Keratinocyte (primary cell): ENCODE measurements at regions not wholly inside any gene's neighbourhood (a gene's known extent, or its start where the extent isn't known, plus 50 kb on each side); places are given as distances from the start of the nearest gene placed in this dataset.

Experiments used
- DNase-seq: peaks from one replicate; pipeline ENCODE4 v3.0.0-alpha.2; 2011; ENCODE audit warnings: low read depth, missing footprints, low spot score
- FAIRE-seq: peaks from 2 replicates; lab custom pipeline; 2011; peaks lifted over from hg19 to GRCh38; lab: Jason Lieb, UNC
- H2AFZ ChIP-seq: 2 replicates; pipeline ENCODE4 v1.6.0; 2012; ENCODE audit warnings: low read length, control low read depth, inconsistent platforms; ENCODE audit not compliant: control insufficient read depth
- H3K27ac ChIP-seq: 2 replicates; pipeline ENCODE4 v1.5.1; 2011; ENCODE audit warnings: low read length; ENCODE audit not compliant: control insufficient read depth, insufficient read depth
- H3K27me3 ChIP-seq: 3 replicates; pipeline ENCODE4 v1.6.0; 2011; ENCODE audit warnings: low read length; ENCODE audit not compliant: control insufficient read depth, insufficient read depth; ENCODE audit errors: extremely low read depth
- H3K36me3 ChIP-seq, 2 experiments: 2 replicates in 1 of 2; 3 replicates in 1 of 2; pipeline ENCODE4 v1.5.1; 2011; ENCODE audit warnings: low read length in 2 of 2, mild to moderate bottlenecking in 1 of 2; ENCODE audit not compliant: control insufficient read depth in 2 of 2, insufficient read depth in 2 of 2; ENCODE audit errors: extremely low read depth in 1 of 2
- H3K4me1 ChIP-seq: 3 replicates; pipeline ENCODE4 v1.5.1; 2011; ENCODE audit warnings: low read length; ENCODE audit not compliant: control insufficient read depth, insufficient read depth; ENCODE audit errors: extremely low read depth
- H3K4me2 ChIP-seq: 3 replicates; pipeline ENCODE4 v1.6.0; 2011; ENCODE audit warnings: low read depth, low read length; ENCODE audit not compliant: control insufficient read depth, insufficient read depth; ENCODE audit errors: extremely low read depth
- H3K4me3 ChIP-seq, 3 experiments: fragments of 200-600 bp in 1 of 3; sonication (generic) in 1 of 3; 2 replicates in 2 of 3; 3 replicates in 1 of 3; pipeline ENCODE4 v1.5.1; 2011 to 2016; ENCODE audit warnings: low read length in 3 of 3, mild to moderate bottlenecking in 3 of 3, control low read depth in 2 of 3, inconsistent platforms in 1 of 3, low read depth in 1 of 3, mixed read lengths in 1 of 3, mixed run types in 1 of 3, moderate library complexity in 1 of 3; ENCODE audit not compliant: control insufficient read depth in 2 of 3, insufficient read depth in 2 of 3; ENCODE audit errors: extremely low read depth in 1 of 3
- H3K79me2 ChIP-seq: 2 replicates; pipeline ENCODE4 v1.6.0; 2012; ENCODE audit warnings: low read length; ENCODE audit not compliant: control insufficient read depth, insufficient read depth
- H3K9ac ChIP-seq: 3 replicates; pipeline ENCODE4 v1.6.0; 2011; ENCODE audit warnings: low read length; ENCODE audit not compliant: control insufficient read depth, insufficient read depth; ENCODE audit errors: extremely low read depth
- H3K9me1 ChIP-seq: 3 replicates; pipeline ENCODE4 v1.6.0; 2011; ENCODE audit warnings: low read length; ENCODE audit not compliant: control insufficient read depth, insufficient read depth; ENCODE audit errors: extremely low read depth
- H3K9me3 ChIP-seq: 2 replicates; pipeline ENCODE4 v1.5.1; 2012; ENCODE audit warnings: low read depth, low read length; ENCODE audit not compliant: control insufficient read depth
- H4K20me1 ChIP-seq: 3 replicates; pipeline ENCODE4 v1.6.0; 2011; ENCODE audit warnings: low read length; ENCODE audit not compliant: control insufficient read depth, insufficient read depth; ENCODE audit errors: extremely low read depth
- CTCF ChIP-seq, 3 experiments: IDR thresholded peaks in 1 of 3; conservative IDR thresholded peaks in 1 of 3; optimal IDR thresholded peaks in 1 of 3; 2 replicates in 2 of 3; 3 replicates in 1 of 3; pipeline versions ENCODE3 to v1.5.1; 2011; ENCODE audit warnings: low read length in 3 of 3, mild to moderate bottlenecking in 3 of 3, moderate library complexity in 2 of 3, control low read depth in 1 of 3, inconsistent platforms in 1 of 3; ENCODE audit not compliant: insufficient read depth in 2 of 3; ENCODE audit errors: extremely low read depth in 1 of 3
- EZH2 ChIP-seq: IDR thresholded peaks from one replicate; pipeline ENCODE4 v1.6.1; 2012; ENCODE audit warnings: inconsistent platforms, mild to moderate bottlenecking, low read length, moderate library complexity
- dilution Hi-C: fragments of 300-500 bp; cut with MboI; formaldehyde crosslinking; loops from one replicate; pipeline ENCODE4 v1.7.0; 2020; ENCODE audit warnings: low sequenced_read_pairs; ENCODE audit not compliant: extremely low pct_ligation_motif_present

GRCh38 chr6:20029979-20030378 lies 182.3 kb downstream of the MBOAT1 start:
- Histone ChIP-seq H3K9me1 (no peaks in the 10 kb centered on the region), H3K4me3 (no peak overlapping the region), H3K4me1 (no peaks in the 10 kb centered on the region), H3K36me3 (no peaks in the 10 kb centered on the region), H3K27me3 (no peaks in the 10 kb centered on the region), H4K20me1 (no peaks in the 10 kb centered on the region), H3K4me2 (no peak overlapping the region), H3K9ac (no peak overlapping the region), H2AFZ (no peak overlapping the region), H3K79me2 (no peaks in the 10 kb centered on the region), H3K27ac (no peak overlapping the region), H3K9me3 (no peaks in the 10 kb centered on the region)
- dilution Hi-C loops, result loop anchor here (10.0 kb wide), 1 partner anchor 1205 kb away; no protein-coding TSS in a partner anchor
- FAIRE-seq (no peak), DNase-seq (no peak)
- TF ChIP-seq EZH2 (no peak), CTCF (optimal IDR thresholded peaks at IDR 0.05 in 1 of 3, IDR thresholded peaks at IDR 0.05 in 1 of 3, conservative IDR thresholded peaks at IDR 0.05 in 1 of 3; ENCODE audit: extremely low read depth in 1 of 3, insufficient read depth in 2 of 3, low read length in 3 of 3) (no peak)

GRCh38 chr6:20031342-20031741 lies 180.9 kb downstream of the MBOAT1 start:
- dilution Hi-C loops, result loop anchor here (10.0 kb wide), 1 partner anchor 1207 kb away; no protein-coding TSS in a partner anchor

More at GRCh38 chr6:20031342-20031741, 180.9 kb downstream of the MBOAT1 start:
- H3K27me3 ChIP-seq, result no peaks in the 10 kb centered on the region
- H3K9me3 ChIP-seq, result no peaks in the 10 kb centered on the region
- H3K36me3 ChIP-seq, result no peaks in the 10 kb centered on the region
- no peak overlapping the region for H3K4me3 ChIP-seq
- H3K27ac ChIP-seq, result no peak overlapping the region
- no peaks in the 10 kb centered on the region for H3K79me2 ChIP-seq
- no peaks in the 10 kb centered on the region for H3K9me1 ChIP-seq
- DNase-seq (no peak), FAIRE-seq (no peak)
- no peak for TF ChIP-seq EZH2
- TF ChIP-seq CTCF (optimal IDR thresholded peaks at IDR 0.05 in 1 of 3, IDR thresholded peaks at IDR 0.05 in 1 of 3, conservative IDR thresholded peaks at IDR 0.05 in 1 of 3; ENCODE audit: extremely low read depth in 1 of 3, insufficient read depth in 2 of 3, low read length in 3 of 3), result no peak
- no peaks in the 10 kb centered on the region for H4K20me1 ChIP-seq
- no peak overlapping the region for H2AFZ ChIP-seq
- H3K4me1 ChIP-seq, result no peaks in the 10 kb centered on the region
- no peak overlapping the region for H3K9ac ChIP-seq
- no peak overlapping the region for H3K4me2 ChIP-seq
